SK-N-SH (cell line): ENCODE measurements at regions not wholly inside any gene's neighbourhood (a gene's known extent, or its start where the extent isn't known, plus 50 kb on each side); places are given as distances from the start of the nearest gene placed in this dataset.

Source experiments
- EZH2phosphoT487 ChIP-seq: fragments of 200-600 bp; sonication (generic); IDR thresholded peaks from 2 replicates; pipeline ENCODE4 v1.6.1; 2017; ENCODE audit warnings: low read depth, mixed run types, mild to moderate bottlenecking, antibody characterized with exemption, moderate library complexity, borderline replicate concordance
- GABPA ChIP-seq: IDR thresholded peaks from 2 replicates; pipeline ENCODE4 v1.4.0; 2012; ENCODE audit warnings: low read depth, mild to moderate bottlenecking
- NFIC ChIP-seq: IDR thresholded peaks from 2 replicates; pipeline ENCODE4 v1.4.0; 2012; ENCODE audit warnings: borderline replicate concordance
- RCOR1 ChIP-seq: fragments of 150-350 bp; IDR thresholded peaks from 2 replicates; pipeline ENCODE4 v1.6.1; 2017; ENCODE audit warnings: antibody characterized with exemption, low read length
- SMC3 ChIP-seq: IDR thresholded peaks from 2 replicates; pipeline ENCODE4 v1.6.1; 2012; ENCODE audit warnings: low read depth, low read length, improper control_type of control experiment
- TAF1 ChIP-seq: IDR thresholded peaks from 2 replicates; pipeline ENCODE4 v1.6.1; 2012; ENCODE audit warnings: low read depth, mild to moderate bottlenecking, low read length, moderate library complexity, borderline replicate concordance
- YY1 ChIP-seq: IDR thresholded peaks from 2 replicates; pipeline ENCODE4 v1.4.0; 2012; ENCODE audit warnings: low read depth, mild to moderate bottlenecking
- TF ChIP-seq, protein P1 (sequence below): fragments of 150-350 bp; IDR thresholded peaks from 2 replicates; pipeline ENCODE4 v1.6.1; 2016; ENCODE audit warnings: mild to moderate bottlenecking, low read depth, low read length
- TF ChIP-seq, protein P2 (sequence below): IDR thresholded peaks from 2 replicates; pipeline ENCODE4 v1.4.0; 2012; ENCODE audit warnings: low read depth
- TF ChIP-seq, protein P3 (sequence below): fragments of 150-350 bp; IDR thresholded peaks from 2 replicates; pipeline ENCODE4 v1.6.1; 2017; ENCODE audit warnings: antibody characterized with exemption, low read length, low read depth, borderline replicate concordance
- TF ChIP-seq, protein P4 (sequence below): fragments of 200-600 bp; sonication (generic); IDR thresholded peaks from 2 replicates; pipeline ENCODE4 v1.6.1; 2017; ENCODE audit warnings: antibody characterized with exemption, mild to moderate bottlenecking, moderate library complexity
- TF ChIP-seq, protein P5 (sequence below): IDR thresholded peaks from 2 replicates; pipeline ENCODE4 v1.4.0; 2012; ENCODE audit warnings: low read depth, borderline replicate concordance

DNA sequence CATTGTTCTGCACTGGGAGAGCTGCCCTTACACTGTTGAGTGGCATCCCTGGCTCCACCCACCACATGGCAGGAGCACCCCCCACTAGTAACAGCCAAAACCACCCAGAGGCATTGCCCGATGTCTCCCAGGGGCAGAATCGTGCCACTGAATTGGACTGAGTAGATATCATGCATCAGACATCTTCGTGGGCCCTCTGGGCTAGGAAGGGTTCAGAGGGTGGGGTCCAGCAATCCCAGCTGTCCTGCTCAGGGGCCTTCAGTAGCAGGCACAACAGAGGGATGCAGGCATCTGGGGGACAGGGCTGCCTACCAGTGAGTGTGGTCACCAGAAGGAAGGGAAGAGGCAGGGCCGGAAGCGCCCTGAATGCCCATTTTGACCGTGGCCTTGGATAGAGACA, 119.7 kb upstream of the PPP2R2D start:
- TF ChIP-seq EZH2phosphoT487 (no peak), TAF1 (no peak), NFIC (no peak), RCOR1 (no peak), SMC3 (no peak), YY1 (no peak), GABPA (no peak)
- TF ChIP-seq, protein P1, sequence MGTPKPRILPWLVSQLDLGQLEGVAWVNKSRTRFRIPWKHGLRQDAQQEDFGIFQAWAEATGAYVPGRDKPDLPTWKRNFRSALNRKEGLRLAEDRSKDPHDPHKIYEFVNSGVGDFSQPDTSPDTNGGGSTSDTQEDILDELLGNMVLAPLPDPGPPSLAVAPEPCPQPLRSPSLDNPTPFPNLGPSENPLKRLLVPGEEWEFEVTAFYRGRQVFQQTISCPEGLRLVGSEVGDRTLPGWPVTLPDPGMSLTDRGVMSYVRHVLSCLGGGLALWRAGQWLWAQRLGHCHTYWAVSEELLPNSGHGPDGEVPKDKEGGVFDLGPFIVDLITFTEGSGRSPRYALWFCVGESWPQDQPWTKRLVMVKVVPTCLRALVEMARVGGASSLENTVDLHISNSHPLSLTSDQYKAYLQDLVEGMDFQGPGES = no peak
- TF ChIP-seq, protein P2, sequence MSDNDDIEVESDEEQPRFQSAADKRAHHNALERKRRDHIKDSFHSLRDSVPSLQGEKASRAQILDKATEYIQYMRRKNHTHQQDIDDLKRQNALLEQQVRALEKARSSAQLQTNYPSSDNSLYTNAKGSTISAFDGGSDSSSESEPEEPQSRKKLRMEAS = no peak
- TF ChIP-seq, protein P3, sequence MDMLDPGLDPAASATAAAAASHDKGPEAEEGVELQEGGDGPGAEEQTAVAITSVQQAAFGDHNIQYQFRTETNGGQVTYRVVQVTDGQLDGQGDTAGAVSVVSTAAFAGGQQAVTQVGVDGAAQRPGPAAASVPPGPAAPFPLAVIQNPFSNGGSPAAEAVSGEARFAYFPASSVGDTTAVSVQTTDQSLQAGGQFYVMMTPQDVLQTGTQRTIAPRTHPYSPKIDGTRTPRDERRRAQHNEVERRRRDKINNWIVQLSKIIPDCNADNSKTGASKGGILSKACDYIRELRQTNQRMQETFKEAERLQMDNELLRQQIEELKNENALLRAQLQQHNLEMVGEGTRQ = no peak
- TF ChIP-seq, protein P4, sequence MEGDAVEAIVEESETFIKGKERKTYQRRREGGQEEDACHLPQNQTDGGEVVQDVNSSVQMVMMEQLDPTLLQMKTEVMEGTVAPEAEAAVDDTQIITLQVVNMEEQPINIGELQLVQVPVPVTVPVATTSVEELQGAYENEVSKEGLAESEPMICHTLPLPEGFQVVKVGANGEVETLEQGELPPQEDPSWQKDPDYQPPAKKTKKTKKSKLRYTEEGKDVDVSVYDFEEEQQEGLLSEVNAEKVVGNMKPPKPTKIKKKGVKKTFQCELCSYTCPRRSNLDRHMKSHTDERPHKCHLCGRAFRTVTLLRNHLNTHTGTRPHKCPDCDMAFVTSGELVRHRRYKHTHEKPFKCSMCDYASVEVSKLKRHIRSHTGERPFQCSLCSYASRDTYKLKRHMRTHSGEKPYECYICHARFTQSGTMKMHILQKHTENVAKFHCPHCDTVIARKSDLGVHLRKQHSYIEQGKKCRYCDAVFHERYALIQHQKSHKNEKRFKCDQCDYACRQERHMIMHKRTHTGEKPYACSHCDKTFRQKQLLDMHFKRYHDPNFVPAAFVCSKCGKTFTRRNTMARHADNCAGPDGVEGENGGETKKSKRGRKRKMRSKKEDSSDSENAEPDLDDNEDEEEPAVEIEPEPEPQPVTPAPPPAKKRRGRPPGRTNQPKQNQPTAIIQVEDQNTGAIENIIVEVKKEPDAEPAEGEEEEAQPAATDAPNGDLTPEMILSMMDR = no peak
- TF ChIP-seq, protein P5, sequence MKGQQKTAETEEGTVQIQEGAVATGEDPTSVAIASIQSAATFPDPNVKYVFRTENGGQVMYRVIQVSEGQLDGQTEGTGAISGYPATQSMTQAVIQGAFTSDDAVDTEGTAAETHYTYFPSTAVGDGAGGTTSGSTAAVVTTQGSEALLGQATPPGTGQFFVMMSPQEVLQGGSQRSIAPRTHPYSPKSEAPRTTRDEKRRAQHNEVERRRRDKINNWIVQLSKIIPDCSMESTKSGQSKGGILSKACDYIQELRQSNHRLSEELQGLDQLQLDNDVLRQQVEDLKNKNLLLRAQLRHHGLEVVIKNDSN = no peak
